ENCODE measurements at regions not wholly inside any gene's neighbourhood (a gene's known extent, or its start where the extent isn't known, plus 50 kb on each side); places are given as distances from the start of the nearest gene placed in this dataset.

GRCh38 chr14:66401449-66402095 is 84.6 kb upstream of the CCDC196 start:
- Mint-ChIP-seq H3K4me3 (no peak overlapping the region), H3K27ac (no peak overlapping the region), H3K36me3 (no peaks in the 10 kb centered on the region), H3K9me3 (no peaks in the 10 kb centered on the region), H3K27me3 (peaks cover 0 to 5% (median 0%) of the 10 kb centered on the region in 5 donors), H3K4me1 (peaks cover 0 to 3% (median 0%) of the 10 kb centered on the region in 7 donors)
- Histone ChIP-seq H3K27me3 (ENCODE audit: control insufficient read depth in 2 of 2, insufficient read depth in 2 of 2, low read length in 2 of 2) (no peaks in the 10 kb centered on the region), H3K27ac (ENCODE audit: low read depth, low read length) (no peak overlapping the region), H3K4me3 (ENCODE audit: low read length) (no peak overlapping the region), H3K36me3 (ENCODE audit: control insufficient read depth in 2 of 3, insufficient read depth in 3 of 3, low read length in 3 of 3) (no peaks in the 10 kb centered on the region), H3K4me1 (ENCODE audit: control insufficient read depth in 2 of 2, insufficient read depth in 2 of 2, low read length in 2 of 2) (no peaks in the 10 kb centered on the region), H3K9me3 (ENCODE audit: control insufficient read depth in 2 of 3, low read length in 3 of 3) (no peaks in the 10 kb centered on the region)
- intact Hi-C loops (cut with micrococcal nuclease): loop anchor here in 1 of 2 donors (2.0 kb wide), 1 partner anchor 43 kb away; no protein-coding TSS in a partner anchor
- CTCF ChIA-PET: interaction anchor here (2.7 kb wide), 1 partner anchor 43 kb away, joined by 23 read pairs; no protein-coding TSS in a partner anchor
- ATAC-seq (no peak), DNase-seq (no peak)
- POLR2A ChIA-PET: interaction anchor here (0.8 kb wide), 1 partner anchor 1889 kb away, joined by 3 read pairs; no protein-coding TSS in a partner anchor

DNA sequence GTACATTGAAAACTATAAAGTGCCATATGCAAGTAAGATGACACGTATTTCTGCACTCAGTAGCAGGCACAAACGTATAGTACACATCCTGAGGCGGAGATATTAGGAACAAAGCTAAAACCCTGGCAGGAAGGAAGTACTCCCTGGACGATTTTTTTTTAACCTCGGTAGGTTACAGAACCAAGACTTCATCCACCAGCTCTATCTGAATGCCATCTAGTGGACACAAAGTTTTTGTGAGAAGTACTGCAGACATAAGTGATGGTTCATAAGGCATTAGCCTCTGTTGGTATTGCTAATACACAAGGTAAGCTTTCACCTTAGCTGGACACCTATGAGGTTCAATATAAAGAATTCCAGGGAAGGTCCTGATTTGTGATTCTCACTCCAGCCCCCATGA is 83.0 kb upstream of the CCDC196 start:
- Mint-ChIP-seq H3K9me3 (no peaks in the 10 kb centered on the region), H3K27me3 (peaks cover 0 to 5% (median 0%) of the 10 kb centered on the region in 5 donors), H3K36me3 (no peaks in the 10 kb centered on the region), H3K4me1 (peaks cover 0 to 6% (median 0%) of the 10 kb centered on the region in 7 donors), H3K4me3 (peak overlapping the region in 1 of 10 donors; percentile 28), H3K27ac (peak overlapping the region in 1 of 9 donors; percentile 23)
- Histone ChIP-seq H3K27me3 (ENCODE audit: control insufficient read depth in 2 of 2, insufficient read depth in 2 of 2, low read length in 2 of 2) (no peaks in the 10 kb centered on the region), H3K4me1 (ENCODE audit: control insufficient read depth in 2 of 2, insufficient read depth in 2 of 2, low read length in 2 of 2) (no peaks in the 10 kb centered on the region), H3K27ac (ENCODE audit: low read depth, low read length) (no peak overlapping the region), H3K9me3 (ENCODE audit: control insufficient read depth in 2 of 3, low read length in 3 of 3) (no peaks in the 10 kb centered on the region), H3K4me3 (ENCODE audit: low read length) (no peak overlapping the region), H3K36me3 (ENCODE audit: control insufficient read depth in 2 of 3, insufficient read depth in 3 of 3, low read length in 3 of 3) (no peaks in the 10 kb centered on the region)
- CTCF ChIA-PET: interaction anchor here (0.7 to 2.7 kb wide), 5 partner anchors 40 to 1239 kb away, joined by 3 to 23 read pairs (median 3); no protein-coding TSS in a partner anchor
- intact Hi-C loops (cut with micrococcal nuclease): loop anchor here (1.0 to 2.0 kb wide), 3 partner anchors 44 to 1239 kb away; no protein-coding TSS in a partner anchor
- peak; percentile 27 for ATAC-seq
- POLR2A ChIA-PET: no interaction called here
- peak in 5 of 9 donors; percentile 4 to 27 (median 18) for DNase-seq

DNA sequence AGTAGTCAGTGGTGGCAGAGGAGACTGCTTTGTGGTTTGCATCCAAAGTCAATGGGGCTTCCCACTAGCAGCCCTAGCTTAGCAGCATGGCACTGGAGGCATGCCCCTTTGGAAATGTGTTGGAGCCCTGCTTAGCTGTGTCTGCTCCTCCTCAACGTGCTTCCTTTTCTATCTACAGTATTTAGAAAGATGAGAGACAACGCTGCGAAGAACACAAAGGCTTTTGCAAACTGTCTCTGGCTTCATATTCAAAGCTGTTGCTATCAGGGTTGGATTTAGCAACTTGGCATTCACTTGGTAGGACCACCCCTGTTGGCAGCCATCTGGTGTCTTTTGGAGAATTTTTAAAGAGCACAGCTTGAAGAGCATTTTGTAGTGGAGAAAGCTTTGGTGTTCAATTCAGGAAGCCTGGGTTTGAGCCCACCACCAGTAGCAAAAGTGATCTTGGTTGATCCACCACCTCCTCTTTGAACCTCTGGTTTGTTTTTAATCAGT is 82.1 kb upstream of the CCDC196 start:
- H3K27me3 Mint-ChIP-seq: peaks cover 0 to 5% (median 0%) of the 10 kb centered on the region in 5 donors
- no peaks in the 10 kb centered on the region for H3K36me3 ChIP-seq (ENCODE audit: control insufficient read depth in 2 of 3, insufficient read depth in 3 of 3, low read length in 3 of 3)
- no peaks in the 10 kb centered on the region for H3K9me3 ChIP-seq (ENCODE audit: control insufficient read depth in 2 of 3, low read length in 3 of 3)
- H3K4me3 Mint-ChIP-seq: no peak overlapping the region
- ChIA-PET CTCF (interaction anchor here (0.8 to 2.7 kb wide), 3 partner anchors 41 to 1240 kb away, joined by 3 to 23 read pairs (median 3); no protein-coding TSS in a partner anchor), POLR2A (no interaction called here)
- no peak for DNase-seq
- intact Hi-C loops (cut with micrococcal nuclease): no loop called here
- no peaks in the 10 kb centered on the region for H3K4me1 ChIP-seq (ENCODE audit: control insufficient read depth in 2 of 2, insufficient read depth in 2 of 2, low read length in 2 of 2)
- H3K27ac ChIP-seq (ENCODE audit: low read depth, low read length): no peak overlapping the region
- H3K27me3 ChIP-seq (ENCODE audit: control insufficient read depth in 2 of 2, insufficient read depth in 2 of 2, low read length in 2 of 2): no peaks in the 10 kb centered on the region
- no peak for ATAC-seq
- H3K4me1 Mint-ChIP-seq: peaks cover 0 to 6% (median 0%) of the 10 kb centered on the region in 7 donors
- no peaks in the 10 kb centered on the region for H3K9me3 Mint-ChIP-seq
- no peaks in the 10 kb centered on the region for H3K36me3 Mint-ChIP-seq
- H3K4me3 ChIP-seq (ENCODE audit: low read length): no peak overlapping the region
- H3K27ac Mint-ChIP-seq: no peak overlapping the region

DNA sequence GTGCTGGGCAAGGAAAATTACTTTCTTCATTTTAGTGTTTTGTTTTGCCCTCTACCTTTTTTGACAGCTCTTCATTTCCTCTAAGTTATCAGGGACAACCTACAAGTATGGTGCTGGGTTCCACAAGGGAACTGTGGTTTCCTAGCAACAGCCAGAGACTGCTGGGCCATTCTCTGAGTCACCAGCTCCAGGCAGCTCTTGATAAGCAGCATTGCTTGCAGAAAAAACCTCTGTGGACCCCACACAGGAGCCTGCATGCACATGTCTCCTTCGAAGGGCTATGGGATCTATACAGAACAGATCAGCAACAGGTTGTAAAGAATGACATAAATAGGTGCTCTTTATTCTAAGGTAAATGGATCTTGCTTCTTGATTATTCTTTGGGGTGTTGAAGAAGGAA is 81.0 kb upstream of the CCDC196 start:
- Mint-ChIP-seq H3K4me3 (no peak overlapping the region), H3K4me1 (peaks cover 0 to 6% (median 0%) of the 10 kb centered on the region in 7 donors), H3K9me3 (no peaks in the 10 kb centered on the region), H3K27me3 (peaks cover 0 to 7% (median 0%) of the 10 kb centered on the region in 5 donors), H3K36me3 (no peaks in the 10 kb centered on the region), H3K27ac (no peak overlapping the region)
- Histone ChIP-seq H3K4me1 (ENCODE audit: control insufficient read depth in 2 of 2, insufficient read depth in 2 of 2, low read length in 2 of 2) (no peaks in the 10 kb centered on the region), H3K9me3 (ENCODE audit: control insufficient read depth in 2 of 3, low read length in 3 of 3) (no peaks in the 10 kb centered on the region), H3K36me3 (ENCODE audit: control insufficient read depth in 2 of 3, insufficient read depth in 3 of 3, low read length in 3 of 3) (no peaks in the 10 kb centered on the region), H3K27ac (ENCODE audit: low read depth, low read length) (no peak overlapping the region), H3K27me3 (ENCODE audit: control insufficient read depth in 2 of 2, insufficient read depth in 2 of 2, low read length in 2 of 2) (no peaks in the 10 kb centered on the region), H3K4me3 (ENCODE audit: low read length) (no peak overlapping the region)
- DNase-seq (no peak), ATAC-seq (no peak)
- ChIA-PET POLR2A (no interaction called here), CTCF (no interaction called here)
- intact Hi-C loops (cut with micrococcal nuclease): no loop called here

GRCh38 chr14:66413901-66414300 is 72.3 kb upstream of the CCDC196 start:
- H3K4me3 ChIP-seq (ENCODE audit: low read length): no peak overlapping the region
- Mint-ChIP-seq H3K4me3 (no peak overlapping the region), H3K9me3 (peaks cover 0 to 5% (median 0%) of the 10 kb centered on the region in 11 donors), H3K4me1 (no peaks in the 10 kb centered on the region), H3K27me3 (peaks cover 0 to 6% (median 0%) of the 10 kb centered on the region in 5 donors), H3K27ac (no peak overlapping the region), H3K36me3 (peaks cover 0 to 24% (median 10%) of the 10 kb centered on the region in 5 donors)
- no peaks in the 10 kb centered on the region for H3K27me3 ChIP-seq (ENCODE audit: control insufficient read depth in 2 of 2, insufficient read depth in 2 of 2, low read length in 2 of 2)
- no peaks in the 10 kb centered on the region for H3K36me3 ChIP-seq (ENCODE audit: control insufficient read depth in 2 of 3, insufficient read depth in 3 of 3, low read length in 3 of 3)
- POLR2A ChIA-PET: interaction anchor here (0.6 kb wide), 1 partner anchor 11 kb away, joined by 3 read pairs; no protein-coding TSS in a partner anchor
- ATAC-seq (no peak), DNase-seq (no peak)
- no peaks in the 10 kb centered on the region for H3K9me3 ChIP-seq (ENCODE audit: control insufficient read depth in 2 of 3, low read length in 3 of 3)
- CTCF ChIA-PET: no interaction called here
- intact Hi-C loops (cut with micrococcal nuclease): no loop called here
- H3K4me1 ChIP-seq (ENCODE audit: control insufficient read depth in 2 of 2, insufficient read depth in 2 of 2, low read length in 2 of 2): no peaks in the 10 kb centered on the region
- H3K27ac ChIP-seq (ENCODE audit: low read depth, low read length): no peak overlapping the region

- CTCF ChIA-PET: no interaction called here
- Histone ChIP-seq H3K9me3 (ENCODE audit: control insufficient read depth in 2 of 3, low read length in 3 of 3) (no peaks in the 10 kb centered on the region), H3K36me3 (ENCODE audit: control insufficient read depth in 2 of 3, insufficient read depth in 3 of 3, low read length in 3 of 3) (no peaks in the 10 kb centered on the region), H3K4me1 (ENCODE audit: control insufficient read depth in 2 of 2, insufficient read depth in 2 of 2, low read length in 2 of 2) (no peaks in the 10 kb centered on the region), H3K27me3 (ENCODE audit: control insufficient read depth in 2 of 2, insufficient read depth in 2 of 2, low read length in 2 of 2) (no peaks in the 10 kb centered on the region), H3K4me3 (ENCODE audit: low read length) (no peak overlapping the region), H3K27ac (ENCODE audit: low read depth, low read length) (no peak overlapping the region)
- ATAC-seq: no peak
- Mint-ChIP-seq H3K36me3 (peaks cover 0 to 24% (median 10%) of the 10 kb centered on the region in 5 donors), H3K4me3 (no peak overlapping the region), H3K27me3 (peaks cover 0 to 6% (median 0%) of the 10 kb centered on the region in 5 donors), H3K4me1 (no peaks in the 10 kb centered on the region), H3K9me3 (peaks cover 0 to 5% (median 0%) of the 10 kb centered on the region in 11 donors), H3K27ac (no peak overlapping the region)
- no peak for DNase-seq
- POLR2A ChIA-PET: no interaction called here
- intact Hi-C loops (cut with micrococcal nuclease): no loop called here
These were observed 71.7 kb upstream of the CCDC196 start for GRCh38 chr14:66414511-66414910.

All from naive thymus-derived CD4-positive, alpha-beta T cell (primary cell).